Fibroblast of pulmonary artery (primary cell): ENCODE measurements at regions not wholly inside any gene's neighbourhood (a gene's known extent, or its start where the extent isn't known, plus 50 kb on each side); places are given as distances from the start of the nearest gene placed in this dataset.

Source experiments
- DNase-seq: peaks from one replicate; pipeline ENCODE4 v3.0.0-alpha.2; 2010; ENCODE audit warnings: low read depth
- H3K4me3 ChIP-seq: replicated peaks from 2 replicates; pipeline ENCODE4 v1.5.1; 2011; ENCODE audit warnings: low read depth, mild to moderate bottlenecking, control low read depth, low read length, moderate library complexity
- CTCF ChIP-seq: IDR thresholded peaks from 2 replicates; pipeline ENCODE4 v1.5.1; 2011; ENCODE audit warnings: mild to moderate bottlenecking, control low read depth, low read length, inconsistent platforms; ENCODE audit errors: missing control alignments

GRCh38 chr13:37433086-37433485 lies 165.5 kb downstream of the POSTN start:
- no peak for DNase-seq
- no peak overlapping the region for H3K4me3 ChIP-seq
- TF ChIP-seq CTCF: no peak

- DNase-seq: peak; percentile 78
- no peak for TF ChIP-seq CTCF
- no peak overlapping the region for H3K4me3 ChIP-seq
These were observed 168.6 kb downstream of the POSTN start for GRCh38 chr13:37429976-37430375.

- no peak for TF ChIP-seq CTCF
- H3K4me3 ChIP-seq: no peak overlapping the region
- DNase-seq: no peak
These were observed 170.6 kb downstream of the POSTN start for GRCh38 chr13:37427843-37428494.

GRCh38 chr13:37418490-37418889 lies 180.1 kb downstream of the POSTN start:
- DNase-seq: peak; percentile 56
- no peak overlapping the region for H3K4me3 ChIP-seq

GRCh38 chr13:37417060-37417441 lies 181.5 kb downstream of the POSTN start:
- no peak overlapping the region for H3K4me3 ChIP-seq
- no peak for TF ChIP-seq CTCF
- DNase-seq: peak; percentile 37

More at GRCh38 chr13:37418490-37418889, 180.1 kb downstream of the POSTN start:
- TF ChIP-seq CTCF: no peak

GRCh38 chr13:37416291-37417059 lies 182.1 kb downstream of the POSTN start:
- H3K4me3 ChIP-seq: no peak overlapping the region
- DNase-seq: no peak
- TF ChIP-seq CTCF: no peak
